GM10266 (cell line): ENCODE measurements at regions not wholly inside any gene's neighbourhood (a gene's known extent, or its start where the extent isn't known, plus 50 kb on each side); places are given as distances from the start of the nearest gene placed in this dataset.
"Not testable (repeated sequence)": the region's sequence is repeated elsewhere in the genome, so short reads cannot be mapped to it uniquely, and the experiment has no call there.

Experiments used
- DNase-seq: peaks from one replicate; pipeline ENCODE4 v3.0.0; 2012; ENCODE audit errors: extremely low spot score
- CTCF ChIP-seq: IDR thresholded peaks from 2 replicates; pipeline ENCODE4 v1.5.1; 2012; ENCODE audit warnings: mild to moderate bottlenecking, low read depth; ENCODE audit not compliant: control insufficient read depth, insufficient read depth; ENCODE audit errors: missing control alignments

- TF ChIP-seq CTCF = no peak
- DNase-seq = no peak
Observed at GRCh38 chr13:67934617-67935330, 704.6 kb upstream of the PCDH9 start.

- TF ChIP-seq CTCF = no peak
- no peak for DNase-seq
Observed at GRCh38 chr13:67932991-67933390, 702.9 kb upstream of the PCDH9 start.

GRCh38 chr13:67917291-67917987, 687.3 kb upstream of the PCDH9 start:
- DNase-seq = no peak
- no peak for TF ChIP-seq CTCF

GRCh38 chr13:67916650-67917049, 686.5 kb upstream of the PCDH9 start:
- no peak for DNase-seq
- no peak for TF ChIP-seq CTCF

GRCh38 chr13:67914535-67914934, 684.4 kb upstream of the PCDH9 start:
- no peak for DNase-seq
- no peak for TF ChIP-seq CTCF

GRCh38 chr13:67902960-67903359, 672.8 kb upstream of the PCDH9 start:
- DNase-seq = not testable (repeated sequence)

GRCh38 chr13:67880916-67881315, 650.8 kb upstream of the PCDH9 start:
- DNase-seq = no peak
- no peak for TF ChIP-seq CTCF
